ENCODE measurements at regions not wholly inside any gene's neighbourhood (a gene's known extent, or its start where the extent isn't known, plus 50 kb on each side); places are given as distances from the start of the nearest gene placed in this dataset.
"Not testable (repeated sequence)": the region's sequence is repeated elsewhere in the genome, so short reads cannot be mapped to it uniquely, and the experiment has no call there.

DNA sequence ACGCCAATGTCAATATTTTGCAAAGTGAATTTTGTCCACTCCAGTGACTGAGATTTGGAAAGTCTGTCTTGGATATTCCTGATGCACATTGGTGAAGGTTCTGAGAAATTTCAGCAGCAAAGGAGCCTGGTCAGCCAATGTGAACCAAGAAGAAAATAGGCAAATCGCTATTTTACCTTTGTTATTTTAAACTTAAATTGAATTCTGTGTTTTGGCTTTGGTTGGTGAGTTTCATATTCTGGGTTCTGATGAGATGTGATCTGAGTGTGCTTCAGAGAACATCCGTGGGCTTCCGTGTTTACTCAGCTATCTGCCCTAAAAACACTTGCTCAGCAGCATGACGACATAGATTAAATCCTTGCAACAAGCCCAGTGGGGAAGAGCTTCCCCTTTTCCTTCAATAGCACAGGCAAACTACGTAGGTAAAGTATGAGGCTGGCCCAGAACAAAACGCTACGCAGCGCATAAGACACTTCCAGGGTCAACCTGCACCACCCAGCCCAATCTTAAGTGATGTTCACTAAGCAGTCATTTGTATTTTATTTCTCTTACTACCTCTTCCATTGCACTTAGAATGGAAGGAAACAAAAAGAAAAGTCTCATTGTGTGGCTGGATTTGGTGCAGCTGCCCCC lies 176.4 kb upstream of the KAZN start:
- DNase-seq = no peak
- Mint-ChIP-seq H3K4me3 (no peak overlapping the region), H3K4me1 (no peaks in the 10 kb centered on the region), H3K27ac (no peak overlapping the region), H3K27me3 (no peaks in the 10 kb centered on the region), H3K9me3 (no peaks in the 10 kb centered on the region), H3K36me3 (no peaks in the 10 kb centered on the region)

- peaks cover 1% of the 10 kb centered on the region for H3K9me3 Mint-ChIP-seq
- H3K27me3 Mint-ChIP-seq = no peaks in the 10 kb centered on the region
- DNase-seq = no peak
- H3K27ac Mint-ChIP-seq = no peak overlapping the region
- no peak overlapping the region for H3K4me3 Mint-ChIP-seq
- no peaks in the 10 kb centered on the region for H3K4me1 Mint-ChIP-seq
- no peaks in the 10 kb centered on the region for H3K36me3 Mint-ChIP-seq
These were observed 174.0 kb upstream of the KAZN start for GRCh38 chr1:14424325-14425002.

GRCh38 chr1:14426854-14427253 lies 171.6 kb upstream of the KAZN start:
- no peak for DNase-seq
- no peak overlapping the region for H3K4me3 Mint-ChIP-seq
- no peak overlapping the region for H3K27ac Mint-ChIP-seq
- H3K36me3 Mint-ChIP-seq = no peaks in the 10 kb centered on the region
- peaks cover 6% of the 10 kb centered on the region for H3K27me3 Mint-ChIP-seq
- no peaks in the 10 kb centered on the region for H3K4me1 Mint-ChIP-seq
- H3K9me3 Mint-ChIP-seq = peaks cover 1% of the 10 kb centered on the region

GRCh38 chr1:14429577-14429976 lies 168.9 kb upstream of the KAZN start:
- Mint-ChIP-seq H3K4me1 (no peaks in the 10 kb centered on the region), H3K27ac (no peak overlapping the region), H3K4me3 (no peak overlapping the region)

DNA sequence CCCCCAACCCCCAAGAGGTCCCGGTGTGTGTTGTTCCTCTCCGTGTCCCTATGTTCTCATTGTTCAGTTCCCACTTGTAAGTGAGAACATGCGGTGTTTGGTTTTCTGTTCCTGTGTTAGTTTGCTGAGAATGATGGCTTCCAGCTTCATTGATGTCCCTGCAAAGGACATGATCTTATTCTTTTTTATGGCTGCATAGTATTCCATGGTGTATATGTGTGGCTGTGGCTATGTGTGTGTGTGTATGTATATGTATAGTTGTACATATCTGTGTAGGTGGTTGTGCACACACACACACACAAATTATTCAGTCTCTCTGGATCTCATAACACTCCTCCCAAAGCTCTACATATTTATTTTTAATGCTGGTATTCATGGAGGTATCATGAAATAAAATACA lies 165.8 kb upstream of the KAZN start:
- not testable (repeated sequence) for H3K9me3 Mint-ChIP-seq, H3K4me3 Mint-ChIP-seq, H3K4me1 Mint-ChIP-seq, DNase-seq, H3K27ac Mint-ChIP-seq, H3K27me3 Mint-ChIP-seq, H3K36me3 Mint-ChIP-seq

More at GRCh38 chr1:14429577-14429976, 168.9 kb upstream of the KAZN start:
- no peak for DNase-seq
- Mint-ChIP-seq H3K9me3 (peaks cover 1% of the 10 kb centered on the region), H3K27me3 (peaks cover 10% of the 10 kb centered on the region), H3K36me3 (no peaks in the 10 kb centered on the region)

GRCh38 chr1:14435368-14436023 lies 163.0 kb upstream of the KAZN start:
- no peaks in the 10 kb centered on the region for H3K4me1 Mint-ChIP-seq
- DNase-seq = no peak
- H3K27ac Mint-ChIP-seq = no peak overlapping the region
- peaks cover 4% of the 10 kb centered on the region for H3K27me3 Mint-ChIP-seq
- H3K4me3 Mint-ChIP-seq = no peak overlapping the region
- no peaks in the 10 kb centered on the region for H3K9me3 Mint-ChIP-seq
- H3K36me3 Mint-ChIP-seq = no peaks in the 10 kb centered on the region

DNA sequence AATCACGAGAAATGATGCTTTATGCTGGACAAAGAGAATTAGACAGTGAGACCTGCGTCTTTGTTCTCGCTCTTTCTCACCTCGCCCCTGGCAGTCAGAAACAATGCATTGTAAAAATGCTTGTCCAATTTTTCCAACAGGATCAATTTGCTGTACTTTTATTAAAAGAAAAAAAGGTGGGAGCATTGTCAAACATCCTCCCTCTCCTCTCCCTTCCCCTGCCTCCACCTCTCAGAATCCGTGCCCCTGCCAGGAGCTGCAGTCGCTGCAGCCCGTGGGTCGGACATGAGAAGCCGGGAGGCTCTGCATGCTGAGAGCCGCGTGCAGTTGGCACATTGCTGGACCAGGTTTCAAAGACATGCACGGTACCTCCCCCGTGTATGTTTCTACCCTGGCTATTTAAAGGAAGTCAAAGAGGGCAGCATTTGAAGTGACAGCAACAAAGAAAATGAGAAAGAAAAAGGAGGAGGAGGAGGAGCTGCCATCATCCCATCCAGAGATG lies 161.0 kb upstream of the KAZN start:
- no peaks in the 10 kb centered on the region for H3K4me1 Mint-ChIP-seq
- no peak overlapping the region for H3K27ac Mint-ChIP-seq
- no peaks in the 10 kb centered on the region for H3K9me3 Mint-ChIP-seq
- H3K4me3 Mint-ChIP-seq = no peak overlapping the region
- H3K36me3 Mint-ChIP-seq = no peaks in the 10 kb centered on the region
- DNase-seq = no peak
- peaks cover 4% of the 10 kb centered on the region for H3K27me3 Mint-ChIP-seq

GRCh38 chr1:14438127-14438769 lies 160.2 kb upstream of the KAZN start:
- no peak for DNase-seq
- Mint-ChIP-seq H3K9me3 (no peaks in the 10 kb centered on the region), H3K4me1 (no peaks in the 10 kb centered on the region)

GRCh38 chr1:14439015-14439414 lies 159.5 kb upstream of the KAZN start:
- H3K27me3 Mint-ChIP-seq = no peaks in the 10 kb centered on the region
- no peak overlapping the region for H3K4me3 Mint-ChIP-seq
- H3K36me3 Mint-ChIP-seq = no peaks in the 10 kb centered on the region
- H3K27ac Mint-ChIP-seq = no peak overlapping the region
- no peak for DNase-seq
- H3K9me3 Mint-ChIP-seq = no peaks in the 10 kb centered on the region
- no peaks in the 10 kb centered on the region for H3K4me1 Mint-ChIP-seq

More at GRCh38 chr1:14438127-14438769, 160.2 kb upstream of the KAZN start:
- H3K27me3 Mint-ChIP-seq = peaks cover 2% of the 10 kb centered on the region
- no peak overlapping the region for H3K27ac Mint-ChIP-seq
- no peak overlapping the region for H3K4me3 Mint-ChIP-seq
- H3K36me3 Mint-ChIP-seq = no peaks in the 10 kb centered on the region

- H3K4me1 Mint-ChIP-seq = no peaks in the 10 kb centered on the region
- no peaks in the 10 kb centered on the region for H3K36me3 Mint-ChIP-seq
- H3K9me3 Mint-ChIP-seq = no peaks in the 10 kb centered on the region
- H3K4me3 Mint-ChIP-seq = no peak overlapping the region
- no peak for DNase-seq
- H3K27me3 Mint-ChIP-seq = peaks cover under 1% of the 10 kb centered on the region
- no peak overlapping the region for H3K27ac Mint-ChIP-seq
These were observed 158.3 kb upstream of the KAZN start for GRCh38 chr1:14440166-14440565.

DNA sequence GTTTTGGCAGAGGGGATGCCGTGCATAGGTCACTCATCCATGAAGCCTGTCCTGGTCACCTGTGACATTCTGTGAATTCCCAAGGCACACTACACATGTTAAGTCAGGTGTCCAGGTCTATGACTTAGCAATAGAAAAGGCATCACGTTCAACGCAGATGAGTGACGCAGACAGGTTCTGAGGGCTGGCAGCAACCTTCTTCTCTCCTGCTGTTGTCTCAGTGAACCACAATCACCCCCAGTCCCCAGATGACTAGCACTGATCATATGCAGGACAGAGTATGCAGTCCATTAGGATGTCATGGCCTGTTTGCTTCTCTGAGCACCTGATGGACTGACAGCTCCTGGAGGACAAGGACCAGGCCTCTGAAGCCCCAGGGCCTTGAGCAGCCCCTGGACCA lies 157.8 kb upstream of the KAZN start:
- Mint-ChIP-seq H3K9me3 (no peaks in the 10 kb centered on the region), H3K27ac (no peak overlapping the region), H3K4me3 (no peak overlapping the region), H3K36me3 (no peaks in the 10 kb centered on the region), H3K27me3 (peaks cover 6% of the 10 kb centered on the region), H3K4me1 (no peaks in the 10 kb centered on the region)
- DNase-seq = no peak

- H3K27me3 Mint-ChIP-seq = peaks cover 6% of the 10 kb centered on the region
- H3K9me3 Mint-ChIP-seq = no peaks in the 10 kb centered on the region
- H3K36me3 Mint-ChIP-seq = no peaks in the 10 kb centered on the region
- no peak for DNase-seq
- no peak overlapping the region for H3K4me3 Mint-ChIP-seq
- H3K27ac Mint-ChIP-seq = no peak overlapping the region
- no peaks in the 10 kb centered on the region for H3K4me1 Mint-ChIP-seq
These were observed 157.2 kb upstream of the KAZN start for GRCh38 chr1:14441302-14441741.

DNA sequence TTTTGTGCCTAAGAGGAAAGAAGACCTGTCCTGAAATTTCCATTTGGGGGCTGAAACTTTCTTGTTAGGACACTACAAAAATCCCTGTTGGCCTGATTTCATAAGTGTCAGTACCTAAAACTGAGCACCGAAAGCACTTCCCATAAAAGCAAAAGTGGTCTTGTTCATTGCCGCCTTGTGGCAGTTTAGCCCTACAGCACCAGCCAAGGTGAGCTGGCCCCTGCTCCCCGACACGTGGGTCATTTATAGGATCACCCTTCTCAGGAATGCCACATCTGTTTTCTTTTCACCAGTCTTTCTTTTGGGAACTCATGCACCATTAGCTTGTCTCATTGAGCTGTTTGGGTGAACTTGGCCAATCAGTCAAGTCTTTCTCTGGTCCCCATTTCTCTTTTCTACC lies 155.8 kb upstream of the KAZN start:
- DNase-seq = no peak
- Mint-ChIP-seq H3K27me3 (peaks cover 6% of the 10 kb centered on the region), H3K36me3 (no peaks in the 10 kb centered on the region), H3K4me1 (no peaks in the 10 kb centered on the region), H3K9me3 (no peaks in the 10 kb centered on the region), H3K4me3 (no peak overlapping the region), H3K27ac (no peak overlapping the region)

- no peaks in the 10 kb centered on the region for H3K9me3 Mint-ChIP-seq
- H3K27me3 Mint-ChIP-seq = peaks cover 6% of the 10 kb centered on the region
- H3K27ac Mint-ChIP-seq = no peak overlapping the region
- H3K36me3 Mint-ChIP-seq = no peaks in the 10 kb centered on the region
- no peak overlapping the region for H3K4me3 Mint-ChIP-seq
- DNase-seq = no peak
- no peaks in the 10 kb centered on the region for H3K4me1 Mint-ChIP-seq
These were observed 155.2 kb upstream of the KAZN start for GRCh38 chr1:14443164-14443787.

GRCh38 chr1:14451217-14451616 lies 147.3 kb upstream of the KAZN start:
- Mint-ChIP-seq H3K27ac (no peak overlapping the region), H3K4me1 (no peaks in the 10 kb centered on the region), H3K4me3 (no peak overlapping the region), H3K27me3 (peaks cover 4% of the 10 kb centered on the region), H3K36me3 (no peaks in the 10 kb centered on the region), H3K9me3 (no peaks in the 10 kb centered on the region)
- no peak for DNase-seq

Measured in activated naive CD8-positive, alpha-beta T cell treated with anti-CD3 and anti-CD28 coated beads for 36 hours (primary cell).